ENCODE measurements at regions not wholly inside any gene's neighbourhood (a gene's known extent, or its start where the extent isn't known, plus 50 kb on each side); places are given as distances from the start of the nearest gene placed in this dataset.

- no peak for TF ChIP-seq CTCF (IDR thresholded peaks at IDR 0.05)
- TF ChIP-seq TP53 (CRISPR knock-in tag; IDR thresholded peaks at IDR 0.05): no peak
- no peak for TF ChIP-seq SREBF2 (IDR thresholded peaks at IDR 0.05)
- no peak for TF ChIP-seq EP300 (IDR thresholded peaks at IDR 0.05)
- TF ChIP-seq BHLHE40 (IDR thresholded peaks at IDR 0.05; ENCODE audit: low read depth, low read length): no peak
Observed at GRCh38 chr7:125572414-125572813, 642.8 kb upstream of the POT1 start.
